ENCODE measurements at regions not wholly inside any gene's neighbourhood (a gene's known extent, or its start where the extent isn't known, plus 50 kb on each side); places are given as distances from the start of the nearest gene placed in this dataset.

DNA sequence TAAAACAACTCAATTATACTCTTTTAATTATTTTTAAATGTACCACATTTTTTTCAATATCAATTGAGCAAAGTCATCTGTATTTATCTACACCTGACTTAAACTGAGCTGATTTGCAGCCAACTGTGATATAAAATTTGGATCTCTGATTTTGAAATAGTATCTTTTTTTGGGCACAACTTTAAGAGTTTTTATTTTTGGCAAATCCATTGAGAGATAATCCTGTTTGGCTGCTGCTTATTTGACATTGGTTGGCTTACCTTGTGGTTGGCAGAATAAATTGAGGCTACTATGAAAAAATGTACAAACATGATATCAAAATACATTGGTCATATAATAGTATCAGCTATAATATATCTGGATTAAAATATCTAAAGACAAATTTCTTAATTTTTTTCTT is 656.0 kb upstream of the NDST4 start:
- no peak overlapping the region for H2BK120ac ChIP-seq (ENCODE audit: low read depth, low read length)
- no peaks in the 10 kb centered on the region for H3K9me3 ChIP-seq (ENCODE audit: control insufficient read depth, low read length)
- H3K27ac ChIP-seq (ENCODE audit: low read length, poor library complexity, severe bottlenecking): no peak overlapping the region
- no peak overlapping the region for H2AFZ ChIP-seq (ENCODE audit: low read depth, low read length)
- H3K79me1 ChIP-seq (replicated peaks; ENCODE audit: low read length, poor library complexity, severe bottlenecking): no peaks in the 10 kb centered on the region
- no peak overlapping the region for H2BK5ac ChIP-seq (ENCODE audit: low read depth, low read length, poor library complexity, severe bottlenecking)
- DNase-seq: no peak
- no peaks in the 10 kb centered on the region for H3K4me1 ChIP-seq (ENCODE audit: control insufficient read depth, insufficient read depth, low read depth, low read length)
- H3K14ac ChIP-seq (ENCODE audit: low read length in 2 of 2): no peak overlapping the region
- H3K4me2 ChIP-seq (ENCODE audit: low read length, poor library complexity, severe bottlenecking): no peak overlapping the region
- no peaks in the 10 kb centered on the region for H3K36me3 ChIP-seq (ENCODE audit: control insufficient read depth in 1 of 2, insufficient read depth in 2 of 2, low read depth in 1 of 2, low read length in 2 of 2)
- H3K23ac ChIP-seq (ENCODE audit: low read length in 2 of 2): no peak overlapping the region
- H3K4me3 ChIP-seq (ENCODE audit: insufficient read depth in 1 of 2, low read depth in 1 of 2, low read length in 2 of 2): no peak overlapping the region
- H4K91ac ChIP-seq (ENCODE audit: low read length): no peak overlapping the region
- no peak overlapping the region for H3K9ac ChIP-seq (ENCODE audit: low read length)
- H2AK5ac ChIP-seq (ENCODE audit: low read length, severe bottlenecking): no peak overlapping the region
- no peak overlapping the region for H2BK12ac ChIP-seq (ENCODE audit: low read length in 2 of 2)
- H2BK15ac ChIP-seq (ENCODE audit: low read depth, poor library complexity, severe bottlenecking): no peak overlapping the region
- H3K27me3 ChIP-seq (ENCODE audit: control insufficient read depth in 1 of 2, insufficient read depth in 1 of 2, low read length in 2 of 2): no peaks in the 10 kb centered on the region
- no peak overlapping the region for H4K8ac ChIP-seq (ENCODE audit: low read length)
- no peak overlapping the region for H3K4ac ChIP-seq (ENCODE audit: low read depth in 1 of 2, low read length in 2 of 2)
- no peak overlapping the region for H3K18ac ChIP-seq (ENCODE audit: low read depth in 1 of 2, low read length in 2 of 2)

DNA sequence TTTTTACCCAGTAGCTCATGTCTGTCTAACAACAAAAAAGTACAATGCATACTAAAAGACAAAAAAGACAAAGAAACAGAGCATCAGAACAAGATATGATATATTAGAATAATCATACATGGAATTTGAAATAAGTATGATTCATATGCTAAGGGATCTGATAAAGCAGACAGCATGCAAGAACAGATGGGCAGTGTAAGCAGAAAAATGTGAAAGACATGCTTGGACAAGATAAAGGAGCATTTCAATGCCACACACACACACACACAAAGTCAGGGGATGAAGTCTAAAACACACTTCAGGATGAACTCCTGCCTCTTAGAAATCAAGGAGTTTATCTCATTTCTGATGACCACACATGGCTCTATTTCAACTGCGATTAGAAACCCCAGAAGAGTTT is 649.6 kb upstream of the NDST4 start:
- Histone ChIP-seq H3K9ac (ENCODE audit: low read length) (no peak overlapping the region), H3K4me2 (ENCODE audit: low read length, poor library complexity, severe bottlenecking) (no peak overlapping the region), H3K36me3 (ENCODE audit: control insufficient read depth in 1 of 2, insufficient read depth in 2 of 2, low read depth in 1 of 2, low read length in 2 of 2) (no peaks in the 10 kb centered on the region), H2BK120ac (ENCODE audit: low read depth, low read length) (no peak overlapping the region), H2BK5ac (ENCODE audit: low read depth, low read length, poor library complexity, severe bottlenecking) (no peak overlapping the region), H4K91ac (ENCODE audit: low read length) (no peak overlapping the region), H2BK15ac (ENCODE audit: low read depth, poor library complexity, severe bottlenecking) (no peak overlapping the region), H3K4me3 (ENCODE audit: insufficient read depth in 1 of 2, low read depth in 1 of 2, low read length in 2 of 2) (no peak overlapping the region), H4K8ac (ENCODE audit: low read length) (no peak overlapping the region), H2AK5ac (ENCODE audit: low read length, severe bottlenecking) (no peak overlapping the region), H3K27ac (ENCODE audit: low read length, poor library complexity, severe bottlenecking) (no peak overlapping the region), H3K23ac (ENCODE audit: low read length in 2 of 2) (no peak overlapping the region), H3K4me1 (ENCODE audit: control insufficient read depth, insufficient read depth, low read depth, low read length) (no peaks in the 10 kb centered on the region), H3K27me3 (ENCODE audit: control insufficient read depth in 1 of 2, insufficient read depth in 1 of 2, low read length in 2 of 2) (no peaks in the 10 kb centered on the region), H3K18ac (ENCODE audit: low read depth in 1 of 2, low read length in 2 of 2) (no peak overlapping the region), H2AFZ (ENCODE audit: low read depth, low read length) (no peak overlapping the region), H3K9me3 (ENCODE audit: control insufficient read depth, low read length) (no peaks in the 10 kb centered on the region), H2BK12ac (ENCODE audit: low read length in 2 of 2) (no peak overlapping the region), H3K14ac (ENCODE audit: low read length in 2 of 2) (no peak overlapping the region), H3K4ac (ENCODE audit: low read depth in 1 of 2, low read length in 2 of 2) (no peak overlapping the region), H3K79me1 (replicated peaks; ENCODE audit: low read length, poor library complexity, severe bottlenecking) (no peaks in the 10 kb centered on the region)
- no peak for DNase-seq
- WGBS: no CpG with 5 or more reads among the region's 1 CpG

DNA sequence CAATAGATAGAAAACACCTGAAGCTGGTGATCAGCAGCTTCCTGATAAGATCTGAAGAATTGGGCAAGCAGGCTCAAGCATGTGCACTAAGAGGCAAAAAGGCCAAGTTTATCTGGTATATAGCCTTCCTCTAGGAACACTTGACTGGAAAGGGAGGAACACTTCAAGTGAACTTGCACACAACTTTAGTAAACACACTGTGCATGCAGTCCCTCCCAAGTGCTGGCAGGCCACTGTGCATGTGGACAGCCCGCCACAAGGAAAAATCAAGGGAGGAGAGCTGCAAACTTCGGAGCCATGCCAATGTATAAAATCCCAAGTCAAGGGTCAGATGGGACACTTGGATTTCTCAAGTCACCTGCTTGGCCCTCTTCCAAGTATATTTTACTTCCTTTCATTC is 645.8 kb upstream of the NDST4 start:
- no peak for DNase-seq
- Histone ChIP-seq H2BK12ac (ENCODE audit: low read length in 2 of 2) (no peak overlapping the region), H3K9ac (ENCODE audit: low read length) (no peak overlapping the region), H3K79me1 (replicated peaks; ENCODE audit: low read length, poor library complexity, severe bottlenecking) (no peaks in the 10 kb centered on the region), H3K9me3 (ENCODE audit: control insufficient read depth, low read length) (no peaks in the 10 kb centered on the region), H2AFZ (ENCODE audit: low read depth, low read length) (no peak overlapping the region), H3K4ac (ENCODE audit: low read depth in 1 of 2, low read length in 2 of 2) (no peak overlapping the region), H4K91ac (ENCODE audit: low read length) (no peak overlapping the region), H3K4me1 (ENCODE audit: control insufficient read depth, insufficient read depth, low read depth, low read length) (no peaks in the 10 kb centered on the region), H3K36me3 (ENCODE audit: control insufficient read depth in 1 of 2, insufficient read depth in 2 of 2, low read depth in 1 of 2, low read length in 2 of 2) (no peaks in the 10 kb centered on the region), H3K27me3 (ENCODE audit: control insufficient read depth in 1 of 2, insufficient read depth in 1 of 2, low read length in 2 of 2) (no peaks in the 10 kb centered on the region), H3K14ac (ENCODE audit: low read length in 2 of 2) (no peak overlapping the region), H3K4me3 (ENCODE audit: insufficient read depth in 1 of 2, low read depth in 1 of 2, low read length in 2 of 2) (no peak overlapping the region), H4K8ac (ENCODE audit: low read length) (no peak overlapping the region), H3K27ac (ENCODE audit: low read length, poor library complexity, severe bottlenecking) (no peak overlapping the region), H3K4me2 (ENCODE audit: low read length, poor library complexity, severe bottlenecking) (no peak overlapping the region), H3K18ac (ENCODE audit: low read depth in 1 of 2, low read length in 2 of 2) (no peak overlapping the region), H2BK15ac (ENCODE audit: low read depth, poor library complexity, severe bottlenecking) (no peak overlapping the region), H2BK120ac (ENCODE audit: low read depth, low read length) (no peak overlapping the region), H2AK5ac (ENCODE audit: low read length, severe bottlenecking) (no peak overlapping the region), H3K23ac (ENCODE audit: low read length in 2 of 2) (no peak overlapping the region), H2BK5ac (ENCODE audit: low read depth, low read length, poor library complexity, severe bottlenecking) (no peak overlapping the region)
- WGBS: 94% methylated on average over 2 of the region's 2 CpGs

DNA sequence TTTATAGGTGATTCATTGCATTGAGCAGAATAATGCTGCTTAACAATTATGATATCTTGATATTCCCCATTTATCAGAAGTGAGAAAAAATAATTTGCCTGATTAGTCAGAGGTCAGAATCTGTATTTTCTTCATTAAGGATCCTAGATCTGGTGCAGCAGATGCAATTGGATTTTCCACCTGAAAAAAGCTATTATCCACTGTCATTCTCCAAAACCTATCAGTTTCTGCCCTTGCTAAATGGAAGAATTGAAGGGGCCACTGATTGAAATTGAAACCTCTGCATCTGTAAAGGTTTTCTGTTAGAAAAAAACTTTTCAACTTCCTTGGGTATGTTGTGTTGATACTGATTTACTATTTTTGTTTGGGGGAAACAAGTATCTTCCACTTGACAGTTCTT is 636.0 kb upstream of the NDST4 start:
- Histone ChIP-seq H4K91ac (ENCODE audit: low read length) (no peak overlapping the region), H3K18ac (ENCODE audit: low read depth in 1 of 2, low read length in 2 of 2) (no peak overlapping the region), H3K36me3 (ENCODE audit: control insufficient read depth in 1 of 2, insufficient read depth in 2 of 2, low read depth in 1 of 2, low read length in 2 of 2) (no peaks in the 10 kb centered on the region), H3K23ac (ENCODE audit: low read length in 2 of 2) (no peak overlapping the region), H3K27ac (ENCODE audit: low read length, poor library complexity, severe bottlenecking) (no peak overlapping the region), H2BK120ac (ENCODE audit: low read depth, low read length) (no peak overlapping the region), H3K14ac (ENCODE audit: low read length in 2 of 2) (no peak overlapping the region), H4K8ac (ENCODE audit: low read length) (no peak overlapping the region), H2AK5ac (ENCODE audit: low read length, severe bottlenecking) (no peak overlapping the region), H3K27me3 (ENCODE audit: control insufficient read depth in 1 of 2, insufficient read depth in 1 of 2, low read length in 2 of 2) (no peaks in the 10 kb centered on the region), H2BK5ac (ENCODE audit: low read depth, low read length, poor library complexity, severe bottlenecking) (no peak overlapping the region), H3K4me3 (ENCODE audit: insufficient read depth in 1 of 2, low read depth in 1 of 2, low read length in 2 of 2) (no peak overlapping the region), H3K4me1 (ENCODE audit: control insufficient read depth, insufficient read depth, low read depth, low read length) (no peaks in the 10 kb centered on the region), H3K9ac (ENCODE audit: low read length) (no peak overlapping the region), H3K79me1 (replicated peaks; ENCODE audit: low read length, poor library complexity, severe bottlenecking) (no peaks in the 10 kb centered on the region), H2BK15ac (ENCODE audit: low read depth, poor library complexity, severe bottlenecking) (no peak overlapping the region), H3K9me3 (ENCODE audit: control insufficient read depth, low read length) (no peaks in the 10 kb centered on the region), H2AFZ (ENCODE audit: low read depth, low read length) (no peak overlapping the region), H3K4ac (ENCODE audit: low read depth in 1 of 2, low read length in 2 of 2) (no peak overlapping the region), H3K4me2 (ENCODE audit: low read length, poor library complexity, severe bottlenecking) (no peak overlapping the region), H2BK12ac (ENCODE audit: low read length in 2 of 2) (no peak overlapping the region)
- no peak for DNase-seq
